HG02970 (cell line): ENCODE measurements at regions not wholly inside any gene's neighbourhood (a gene's known extent, or its start where the extent isn't known, plus 50 kb on each side); places are given as distances from the start of the nearest gene placed in this dataset.

Source experiments
- ATAC-seq: cut with Tn5 transposase; IDR thresholded peaks from one replicate; pipeline ENCODE4 v1.9.1; 2021; ENCODE audit warnings: mild to moderate bottlenecking, moderate library complexity, moderate number of reproducible peaks; ENCODE audit not compliant: unreplicated experiment, low FRiP score

DNA sequence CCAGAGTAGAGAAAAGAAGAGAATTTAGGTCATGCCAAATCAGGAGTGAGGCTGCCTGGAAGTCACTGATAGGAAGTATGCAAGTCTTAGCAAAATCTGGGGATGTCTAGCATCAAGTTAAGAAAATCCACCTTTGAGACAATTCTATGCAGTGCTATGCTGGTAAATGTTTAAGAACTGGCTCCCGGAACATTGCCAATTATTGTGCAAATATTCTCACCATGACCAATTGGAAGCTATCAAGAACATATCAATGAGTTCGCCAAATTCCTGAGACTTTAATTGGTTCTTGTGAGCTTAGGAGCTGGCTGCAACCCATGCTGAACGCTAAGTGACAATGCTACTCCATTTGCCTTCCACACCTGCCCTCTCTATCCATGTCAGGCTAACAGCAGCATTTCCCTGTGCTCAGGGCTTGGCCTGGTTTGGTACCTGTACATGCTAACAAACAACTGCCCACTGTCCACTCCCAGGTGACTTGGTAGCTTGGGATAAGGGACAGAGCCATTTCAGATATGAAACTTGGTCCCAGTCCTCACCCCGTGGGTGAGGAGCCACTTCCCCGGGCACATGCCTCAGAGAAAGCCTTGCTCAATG is 172.9 kb upstream of the KLHL29 start:
- no peak for ATAC-seq

DNA sequence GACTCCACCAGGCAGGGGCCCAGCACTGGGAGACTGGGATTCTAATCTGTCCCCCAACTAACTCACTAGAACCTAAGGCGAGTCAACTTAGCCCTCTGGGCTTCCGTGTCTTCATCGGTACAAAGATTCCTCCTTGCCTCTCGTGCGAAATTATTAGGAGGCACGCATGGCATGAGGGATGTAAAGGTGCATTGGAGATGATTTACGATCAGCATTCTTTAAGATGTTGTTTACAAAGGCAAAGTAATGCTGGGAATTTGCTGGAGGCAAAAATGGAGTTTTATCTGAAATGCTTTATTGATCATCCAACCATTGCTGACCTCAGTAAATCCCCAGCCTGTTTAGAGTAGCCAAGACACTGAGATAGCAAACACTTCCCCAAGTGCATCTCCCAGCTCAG is 171.8 kb upstream of the KLHL29 start:
- no peak for ATAC-seq

DNA sequence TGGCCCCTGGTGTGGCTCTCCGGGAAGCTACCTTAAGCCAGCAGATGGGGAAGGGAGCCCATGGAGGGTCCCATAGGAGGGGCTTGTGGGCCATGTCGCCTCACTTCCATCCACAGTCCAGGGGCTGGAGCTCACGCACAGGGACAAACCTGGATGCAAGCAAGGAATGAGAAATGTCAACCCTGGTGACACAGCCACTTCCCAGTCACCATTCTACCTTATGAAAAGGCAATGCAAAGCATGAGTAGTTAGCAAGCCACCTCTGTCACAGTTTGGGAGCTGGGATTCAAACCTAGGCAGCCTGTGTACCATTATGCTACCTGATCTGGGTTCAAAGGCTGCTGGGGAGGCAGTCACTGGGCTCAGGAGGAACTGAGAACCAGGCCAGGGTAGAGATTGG is 170.0 kb upstream of the KLHL29 start:
- ATAC-seq: no peak

DNA sequence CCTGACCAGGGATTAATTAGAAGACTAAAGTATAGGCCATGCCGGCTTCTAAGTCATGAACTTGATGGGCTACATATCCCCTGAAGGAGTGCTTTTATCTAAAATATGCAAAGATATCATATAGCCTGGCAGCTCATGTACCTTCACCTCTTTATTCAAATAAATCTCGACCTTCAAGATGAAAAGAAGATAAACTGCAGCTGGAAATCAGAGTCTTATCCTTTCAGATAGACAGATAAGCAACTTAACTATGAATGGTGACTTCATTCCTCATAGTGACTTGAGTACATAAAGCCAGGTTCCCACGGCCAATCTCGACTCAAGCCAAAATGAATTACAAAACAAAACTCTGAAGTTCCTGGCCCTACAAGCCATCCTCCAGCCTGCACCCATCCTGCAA is 165.3 kb upstream of the KLHL29 start:
- no peak for ATAC-seq

DNA sequence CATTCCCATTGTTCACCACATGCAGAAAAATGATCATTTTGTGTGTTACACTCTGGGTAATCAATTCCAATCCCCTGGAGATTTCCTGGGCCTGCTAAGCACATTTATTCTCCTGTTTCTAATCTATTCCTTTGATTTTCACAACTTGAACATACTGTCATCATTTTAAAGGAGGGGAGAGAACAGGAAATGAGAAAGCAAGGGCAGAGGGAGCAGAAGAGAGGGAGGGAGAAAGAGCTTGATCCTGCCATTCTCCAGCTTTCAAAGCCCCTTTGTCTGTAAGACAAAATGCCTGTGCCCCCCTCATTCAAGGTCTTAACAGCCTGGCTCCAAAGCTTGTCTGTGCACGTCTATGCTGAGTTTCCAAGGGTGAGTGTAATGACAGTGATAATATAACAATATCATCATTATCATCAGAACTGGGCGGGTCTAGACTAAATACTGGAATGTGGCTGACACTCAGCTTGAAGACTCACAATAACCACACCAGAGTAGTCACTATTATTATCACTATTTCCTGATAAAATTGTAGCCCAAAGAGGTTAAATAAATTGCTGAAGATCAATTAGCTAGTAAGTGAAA is 164.4 kb upstream of the KLHL29 start:
- ATAC-seq: no peak

DNA sequence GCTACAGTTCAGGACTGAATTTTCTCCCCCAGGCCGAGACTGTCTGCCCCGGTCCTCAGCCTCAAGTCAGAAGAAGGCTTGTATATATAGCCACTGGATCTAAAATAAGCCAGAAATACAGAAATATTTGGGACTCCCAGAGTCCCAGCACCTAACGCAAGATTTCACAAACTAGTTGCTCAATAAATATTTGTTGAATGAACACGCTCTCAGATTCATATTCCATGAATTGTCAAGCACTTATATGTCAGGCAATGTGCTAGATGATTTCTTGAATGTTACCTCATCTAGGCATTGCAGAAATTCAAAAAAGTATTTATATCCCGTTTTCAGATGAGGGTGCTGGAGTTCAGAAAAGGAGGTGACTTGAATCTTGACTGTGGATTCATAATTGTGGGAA is 163.7 kb upstream of the KLHL29 start:
- ATAC-seq: no peak

DNA sequence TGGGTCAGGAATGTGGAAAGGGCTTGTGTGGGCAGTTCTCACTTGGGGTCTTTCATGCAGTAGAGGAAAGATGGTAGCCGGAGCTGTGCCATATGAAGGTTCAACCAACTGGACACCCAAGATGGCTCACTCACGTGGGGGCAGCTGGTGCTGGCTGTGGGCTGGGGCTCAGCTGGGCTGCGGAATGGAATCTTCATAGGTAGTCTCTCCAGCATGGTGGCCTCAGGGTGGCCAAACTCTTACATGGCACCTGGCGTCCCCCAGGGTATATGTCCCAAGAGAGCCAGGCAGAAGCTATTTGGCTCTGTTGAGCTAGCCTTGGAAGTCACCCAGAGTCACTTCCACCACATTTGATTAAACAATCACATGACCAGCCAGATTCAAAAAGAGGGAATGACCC is 163.1 kb upstream of the KLHL29 start:
- ATAC-seq: no peak

DNA sequence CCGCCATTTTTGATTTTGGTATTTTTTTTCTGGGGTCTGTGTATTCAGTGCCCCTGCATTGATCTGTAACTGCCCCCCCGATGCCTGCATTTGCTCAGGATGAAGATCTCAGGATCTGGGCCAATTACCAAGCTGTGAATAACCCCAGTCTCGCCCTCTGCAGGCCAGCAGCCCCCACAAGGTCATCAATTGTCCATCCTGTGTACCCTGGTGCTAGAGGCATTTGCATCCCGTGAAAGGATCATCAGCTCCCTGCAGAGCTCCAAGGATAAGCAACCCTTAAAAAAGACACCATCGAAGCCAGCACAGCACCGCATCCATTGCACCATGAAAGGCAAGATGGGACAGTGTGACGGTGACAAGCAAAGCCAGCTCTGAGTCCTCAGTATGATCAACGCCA is 154.1 kb upstream of the KLHL29 start:
- no peak for ATAC-seq

DNA sequence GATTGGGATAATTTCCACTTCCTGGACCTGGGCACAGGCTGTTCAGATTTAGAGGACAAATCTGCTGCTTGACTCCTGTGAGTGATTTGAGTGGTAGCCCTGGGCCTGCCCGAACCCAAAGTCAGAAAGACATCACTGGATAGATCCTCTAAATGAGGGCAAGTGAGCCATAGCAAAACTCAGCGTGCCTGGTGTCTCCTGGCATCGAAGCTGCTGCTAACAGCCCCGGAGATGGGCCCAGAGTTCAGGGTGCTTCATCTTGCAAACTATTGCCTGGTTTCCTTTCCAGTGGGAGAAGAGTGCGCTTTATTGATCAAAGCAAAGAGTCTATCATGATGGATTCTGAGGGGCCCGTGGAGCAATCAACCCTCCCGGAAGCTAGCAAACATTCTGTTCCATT is 153.1 kb upstream of the KLHL29 start:
- no peak for ATAC-seq

DNA sequence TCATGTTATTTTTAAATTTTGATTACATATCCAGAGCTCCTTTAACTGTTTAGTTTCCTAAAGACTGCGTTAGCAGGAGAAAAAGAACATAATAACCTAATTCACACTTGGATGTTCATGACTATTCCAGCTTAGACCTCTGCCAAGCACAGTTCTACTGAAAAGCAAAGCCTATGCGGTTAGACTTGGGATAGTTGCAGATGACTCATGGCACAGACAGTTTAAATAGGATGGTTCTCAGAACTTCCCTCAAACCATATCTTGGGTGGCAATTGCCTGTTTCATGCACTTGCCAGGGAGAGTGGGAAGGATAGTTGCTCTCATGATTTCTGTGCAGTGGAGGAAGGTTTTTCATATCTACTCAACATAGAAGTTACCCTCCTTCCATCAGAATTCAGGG is 149.7 kb upstream of the KLHL29 start:
- ATAC-seq: no peak

DNA sequence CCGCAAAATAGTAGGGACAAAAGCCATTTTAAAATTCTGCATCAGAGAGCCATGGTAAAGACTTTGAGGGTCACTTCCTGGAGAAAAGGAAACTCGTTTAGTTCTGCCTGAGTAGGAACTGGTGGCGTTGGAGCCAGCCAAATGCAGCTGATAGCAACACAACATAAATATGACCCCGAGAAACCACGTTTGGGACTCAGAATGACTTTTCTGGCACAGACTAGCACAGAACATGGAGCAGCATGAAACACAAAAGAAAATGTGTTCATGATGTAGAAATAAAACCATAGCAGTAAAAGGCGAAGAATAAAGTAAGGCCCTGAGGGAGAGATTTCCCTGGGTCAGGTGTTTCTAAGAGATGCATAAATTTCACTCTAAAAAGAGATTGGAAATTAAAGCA is 149.2 kb upstream of the KLHL29 start:
- no peak for ATAC-seq

DNA sequence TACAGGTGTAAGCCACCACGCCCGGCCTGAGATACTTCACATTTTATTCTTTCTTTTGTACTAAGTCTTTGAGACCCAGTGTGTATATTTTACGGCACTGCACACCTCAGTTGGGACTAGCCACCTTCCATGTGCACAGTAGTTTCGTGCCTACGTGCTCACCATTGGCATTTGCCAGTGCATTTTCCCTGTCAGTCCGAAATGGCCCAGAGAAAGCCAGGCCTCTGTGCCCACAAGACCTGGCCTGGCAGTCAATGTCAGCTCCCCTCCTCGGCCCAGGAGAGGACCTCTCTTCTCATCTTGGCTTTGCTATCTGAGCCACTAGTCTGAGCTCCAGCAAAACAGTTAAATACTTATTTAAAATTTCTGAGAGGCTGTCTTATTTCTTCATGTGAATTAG is 147.8 kb upstream of the KLHL29 start:
- ATAC-seq: no peak

DNA sequence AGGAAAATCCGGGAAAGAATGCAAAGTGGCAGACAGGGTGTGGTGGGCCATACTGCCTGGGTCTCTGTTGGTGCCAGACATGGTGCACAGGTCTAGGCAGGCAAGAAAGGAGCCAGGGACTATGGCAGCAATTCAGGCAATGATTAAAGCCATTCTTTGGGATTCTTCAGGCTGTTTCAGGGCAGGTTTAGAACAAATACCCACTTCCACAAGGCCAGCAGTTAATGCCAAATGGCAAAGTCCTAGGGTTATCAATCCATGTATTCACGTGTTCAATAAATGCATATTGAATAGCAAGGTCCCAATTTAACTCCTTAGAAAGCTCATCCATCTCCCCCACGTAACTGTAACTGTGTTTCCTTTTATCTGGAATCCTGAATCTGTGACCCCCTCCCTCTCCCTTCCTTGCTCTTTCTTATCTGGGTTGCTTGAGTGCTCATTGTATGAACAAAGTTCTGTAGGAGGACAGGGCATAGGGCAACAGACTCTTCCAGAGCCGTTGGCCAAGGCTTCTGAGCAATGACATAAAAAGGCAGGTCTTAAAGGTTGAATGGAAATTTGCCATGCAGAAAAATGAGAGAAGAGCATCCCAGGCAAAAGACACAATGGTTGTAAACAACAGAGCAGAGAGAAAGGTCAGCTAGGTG is 146.8 kb upstream of the KLHL29 start:
- no peak for ATAC-seq

DNA sequence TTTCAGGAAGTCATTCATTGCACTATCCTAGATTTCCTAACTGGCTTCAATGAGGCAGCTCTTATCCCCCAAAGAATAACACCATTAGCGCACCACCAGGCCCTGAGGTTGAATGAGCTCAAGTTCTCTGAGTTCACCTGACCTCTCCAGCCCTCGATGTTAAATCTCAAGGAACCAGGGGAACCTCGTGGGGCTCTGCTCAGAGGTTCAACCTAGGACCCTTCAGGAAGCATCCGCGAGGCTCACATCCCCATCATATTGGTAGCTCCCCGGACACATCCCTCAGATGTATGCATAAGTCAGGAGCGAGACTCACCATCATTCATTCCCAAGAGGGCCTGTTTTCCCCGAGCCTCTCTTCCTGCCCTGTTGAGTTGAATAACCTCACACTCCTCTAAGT is 145.6 kb upstream of the KLHL29 start:
- ATAC-seq: no peak

DNA sequence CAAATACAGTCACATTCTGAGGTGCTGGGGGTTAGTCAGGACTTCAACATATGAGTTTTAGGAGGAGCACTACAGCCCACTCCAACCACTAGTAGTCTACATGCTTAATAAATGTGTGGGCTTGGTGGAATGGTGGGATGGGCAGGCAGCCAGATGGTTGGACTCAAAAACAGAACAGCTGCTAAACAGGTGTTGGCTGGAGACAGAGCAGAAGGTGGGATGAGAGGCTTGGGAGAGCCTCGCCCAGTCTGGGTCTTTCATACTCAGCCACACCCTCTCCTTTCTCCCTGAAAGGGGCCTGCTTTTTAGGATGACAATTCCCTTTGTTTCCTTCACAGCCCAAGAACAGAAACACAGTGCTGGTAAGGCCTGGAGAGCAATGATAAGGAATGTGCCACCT is 143.9 kb upstream of the KLHL29 start:
- no peak for ATAC-seq

DNA sequence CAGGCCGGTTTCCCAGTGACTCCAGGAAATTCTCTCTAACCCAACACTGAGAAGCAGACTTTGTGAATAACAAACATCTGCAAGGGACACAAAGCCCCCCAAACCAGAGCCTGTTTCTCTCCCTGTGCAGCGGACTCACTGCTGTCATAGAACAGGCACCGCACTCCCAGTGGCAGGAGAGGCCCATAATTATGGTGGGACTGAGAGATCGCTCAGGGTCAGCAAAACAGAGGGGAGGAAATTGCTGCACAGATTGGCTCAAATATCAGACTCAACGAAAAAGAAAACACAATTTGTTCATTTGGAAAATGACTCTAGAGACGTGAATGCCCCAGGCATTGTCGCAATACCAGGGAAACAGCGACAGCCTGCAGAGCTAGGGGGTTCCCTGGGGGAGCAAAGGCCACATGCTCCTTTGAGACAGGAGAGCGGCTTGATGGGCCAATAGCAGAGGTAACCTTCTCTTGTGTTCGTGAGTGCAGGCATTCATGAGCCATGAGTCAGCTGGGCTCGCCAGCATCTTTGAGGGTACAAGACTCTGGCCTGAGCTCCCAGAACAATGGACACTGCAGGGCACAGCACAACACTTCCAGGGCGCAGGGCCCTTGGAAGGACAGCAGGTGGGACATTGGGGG is 143.3 kb upstream of the KLHL29 start:
- ATAC-seq: no peak

DNA sequence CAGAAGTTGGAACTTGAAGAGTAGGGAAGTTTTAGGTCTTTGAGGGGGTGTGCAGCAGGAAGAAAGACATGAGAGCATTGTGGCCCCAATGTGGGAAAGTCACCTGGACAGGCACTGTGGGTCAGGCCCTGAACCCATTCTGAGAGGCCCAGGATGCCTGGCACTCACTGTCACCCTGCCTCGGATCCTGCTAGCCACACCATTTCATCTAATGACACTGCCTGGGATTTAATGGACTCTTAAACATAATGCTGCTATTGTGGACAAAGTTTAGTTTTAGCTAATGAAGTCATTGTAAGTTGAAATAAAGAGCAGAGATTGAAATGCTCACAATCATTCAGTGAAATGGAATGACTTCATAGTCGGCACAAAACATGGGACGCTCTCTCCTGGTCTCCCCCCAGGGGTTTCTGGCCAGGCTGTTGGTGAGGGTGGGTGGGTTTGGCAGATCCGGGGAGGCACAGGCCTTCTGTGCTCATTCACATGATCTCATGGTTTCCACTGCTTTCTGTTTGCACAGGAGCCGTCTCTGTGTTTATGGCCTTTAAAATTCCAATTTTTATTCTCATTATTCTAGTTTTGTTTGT is 141.8 kb upstream of the KLHL29 start:
- ATAC-seq: no peak

DNA sequence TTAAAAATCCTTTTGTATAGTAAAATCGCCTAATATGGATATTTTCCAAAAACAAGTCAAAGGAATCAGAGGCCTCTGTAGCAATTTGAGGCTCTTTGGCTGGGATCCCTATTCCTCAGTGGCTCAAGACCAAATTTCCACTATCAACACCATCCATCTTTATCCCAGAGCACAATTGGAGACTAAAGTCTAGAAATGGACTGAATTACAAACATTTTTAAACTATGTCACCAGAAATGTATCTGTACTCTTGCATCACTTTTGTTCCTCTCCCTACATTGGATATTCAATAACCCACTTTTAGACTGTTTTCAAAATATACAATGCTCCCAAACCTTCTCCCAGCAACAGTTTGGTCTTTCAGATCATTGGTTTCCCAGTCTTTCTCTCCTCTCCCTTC is 140.4 kb upstream of the KLHL29 start:
- ATAC-seq: no peak

DNA sequence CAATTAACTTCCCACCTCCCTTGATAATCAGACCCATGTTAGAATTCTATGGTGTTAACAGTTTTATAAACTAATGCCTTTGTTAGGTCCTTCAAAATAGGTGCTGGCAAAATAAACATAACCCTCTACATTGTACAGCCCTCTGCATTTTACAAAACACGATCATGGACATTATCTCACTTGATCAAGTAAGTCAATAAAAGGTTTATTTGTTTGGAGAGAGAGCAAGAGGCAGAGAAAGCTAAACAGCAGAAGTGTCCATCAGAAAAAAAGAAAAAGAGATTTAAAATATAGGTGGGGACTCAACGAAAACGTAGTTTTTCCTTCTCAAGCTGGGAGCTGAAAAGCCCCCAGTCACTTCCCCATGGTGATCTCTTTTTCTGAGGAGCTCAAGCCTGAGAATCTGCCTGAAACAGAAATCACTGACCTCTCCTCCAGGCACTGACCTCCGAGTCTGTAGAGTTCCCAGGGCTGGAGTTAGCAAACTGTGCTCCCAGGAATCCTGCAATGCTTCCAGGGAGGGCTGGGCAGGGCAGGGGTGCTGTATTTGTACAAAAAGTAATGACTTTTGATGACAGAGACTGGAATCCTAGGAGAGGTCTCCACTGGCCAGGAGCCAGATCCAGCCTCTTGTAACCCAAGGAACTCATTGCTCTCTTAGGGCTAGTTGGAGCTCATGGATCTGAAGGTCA is 137.8 kb upstream of the KLHL29 start:
- ATAC-seq: no peak

DNA sequence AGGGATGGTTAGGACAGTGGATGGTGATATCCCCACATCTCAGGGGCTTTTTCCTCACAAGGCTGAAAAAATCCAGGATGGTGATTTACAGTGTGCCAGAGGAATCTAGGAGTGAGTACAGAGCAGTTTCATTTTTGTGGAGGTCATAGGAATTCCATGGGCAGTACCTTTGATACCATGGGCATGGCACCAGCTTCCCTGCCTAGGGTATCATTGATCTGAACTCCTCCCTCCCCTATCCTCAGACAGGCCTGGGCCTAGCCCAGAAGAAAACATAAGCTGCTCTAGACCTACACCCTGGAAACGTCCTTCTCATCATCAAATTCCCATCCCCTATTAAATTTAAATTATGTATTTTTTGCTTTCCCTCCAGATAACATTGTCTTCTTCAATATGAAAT is 136.3 kb upstream of the KLHL29 start:
- no peak for ATAC-seq

DNA sequence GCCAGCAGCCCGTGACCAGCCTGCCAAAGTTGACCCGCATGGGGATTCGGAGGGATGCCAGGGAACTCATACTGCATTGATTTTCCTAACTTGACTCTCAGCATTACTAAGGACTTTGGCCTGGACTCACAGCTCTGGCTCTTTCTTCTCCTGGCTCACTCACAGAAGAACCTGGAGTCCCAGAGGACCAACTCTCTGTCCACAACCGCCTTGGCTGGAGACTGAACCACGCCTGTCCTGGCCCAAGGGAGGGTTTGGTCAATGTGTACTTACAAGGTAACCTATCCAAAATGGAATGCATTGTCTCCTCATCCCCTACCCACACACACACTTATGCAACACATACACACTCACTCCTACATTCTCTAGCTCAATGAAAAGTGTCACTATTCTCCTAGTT is 135.6 kb upstream of the KLHL29 start:
- no peak for ATAC-seq
